GM23248 (cell line): ENCODE measurements at regions not wholly inside any gene's neighbourhood (a gene's known extent, or its start where the extent isn't known, plus 50 kb on each side); places are given as distances from the start of the nearest gene placed in this dataset.

ENCODE experiments used
- DNase-seq: peaks from one replicate; pipeline ENCODE4 v3.0.0-alpha.2; 2015
- H2AFZ ChIP-seq: fragments of 200-600 bp; sonication (generic); 2 replicates; pipeline ENCODE4 v1.6.1; 2016; ENCODE audit warnings: antibody characterized with exemption
- H3F3A ChIP-seq: fragments of 200-600 bp; sonication (generic); 2 replicates; pipeline ENCODE4 v1.6.1; 2016; ENCODE audit warnings: mild to moderate bottlenecking, antibody characterized with exemption, mixed run types; ENCODE audit not compliant: insufficient read depth
- H3K27ac ChIP-seq: fragments of 200-600 bp; sonication (generic); 2 replicates; pipeline ENCODE4 v1.5.1; 2016; ENCODE audit warnings: mild to moderate bottlenecking
- H3K27me3 ChIP-seq: fragments of 200-600 bp; sonication (generic); replicated peaks from 2 replicates; pipeline ENCODE4 v1.6.1; 2016; ENCODE audit warnings: mild to moderate bottlenecking; ENCODE audit not compliant: insufficient read depth
- H3K36me3 ChIP-seq: fragments of 200-600 bp; sonication (generic); 2 replicates; pipeline ENCODE4 v1.6.1; 2016; ENCODE audit warnings: low read depth, mild to moderate bottlenecking
- H3K4me1 ChIP-seq: fragments of 200-600 bp; sonication (generic); 2 replicates; pipeline ENCODE4 v1.6.1; 2016; ENCODE audit warnings: mild to moderate bottlenecking; ENCODE audit not compliant: insufficient read depth
- H3K4me2 ChIP-seq: fragments of 200-600 bp; sonication (generic); one replicate; pipeline ENCODE4 v1.6.1; 2016; ENCODE audit warnings: mild to moderate bottlenecking; ENCODE audit not compliant: unreplicated experiment
- H3K4me3 ChIP-seq: fragments of 200-600 bp; sonication (generic); 2 replicates; pipeline ENCODE4 v1.5.1; 2016; ENCODE audit warnings: mild to moderate bottlenecking
- H3K79me2 ChIP-seq: fragments of 200-600 bp; sonication (generic); 2 replicates; pipeline ENCODE4 v1.6.1; 2016; ENCODE audit warnings: mild to moderate bottlenecking; ENCODE audit not compliant: insufficient read depth
- H3K9ac ChIP-seq: fragments of 200-600 bp; sonication (generic); 2 replicates; pipeline ENCODE4 v1.6.1; 2016; ENCODE audit warnings: mild to moderate bottlenecking
- H3K9me2 ChIP-seq: fragments of 200-600 bp; sonication (generic); 2 replicates; pipeline ENCODE4 v1.6.1; 2016; ENCODE audit warnings: mixed run types, mild to moderate bottlenecking, moderate library complexity; ENCODE audit not compliant: insufficient read depth
- H3K9me3 ChIP-seq: fragments of 200-600 bp; sonication (generic); one replicate; pipeline ENCODE4 v1.6.1; 2017; ENCODE audit warnings: low read depth
- H4K20me1 ChIP-seq: fragments of 200-600 bp; sonication (generic); 2 replicates; pipeline ENCODE4 v1.6.0; 2016; ENCODE audit not compliant: insufficient read depth
- EZH2 ChIP-seq: fragments of 200-600 bp; sonication (generic); IDR thresholded peaks from 2 replicates; pipeline ENCODE4 v1.6.1; 2018; ENCODE audit warnings: antibody characterized with exemption, mild to moderate bottlenecking; ENCODE audit not compliant: insufficient read depth, poor library complexity, severe bottlenecking
- EZH2phosphoT487 ChIP-seq: fragments of 200-600 bp; sonication (generic); IDR thresholded peaks from 2 replicates; pipeline ENCODE4 v1.6.1; 2018; ENCODE audit warnings: antibody characterized with exemption, moderate library complexity, mild to moderate bottlenecking, low read depth; ENCODE audit not compliant: insufficient read depth
- WGBS, 2 experiments: methylation state at CpG; one replicate each; pipeline ENCODE4 v1.1.6; 2015 to 2017; ENCODE audit warnings: low lambda C conversion rate in 2 of 2, low coverage in 1 of 2; ENCODE audit errors: missing lambda C conversion rate in 2 of 2; 5-methylcytosine and 5-hydroxymethylcytosine counted together
- in situ Hi-C: fragments of 300-500 bp; cut with MboI; formaldehyde crosslinking; loops from 2 replicates; pipeline ENCODE4 v1.15.0; 2020

DNA sequence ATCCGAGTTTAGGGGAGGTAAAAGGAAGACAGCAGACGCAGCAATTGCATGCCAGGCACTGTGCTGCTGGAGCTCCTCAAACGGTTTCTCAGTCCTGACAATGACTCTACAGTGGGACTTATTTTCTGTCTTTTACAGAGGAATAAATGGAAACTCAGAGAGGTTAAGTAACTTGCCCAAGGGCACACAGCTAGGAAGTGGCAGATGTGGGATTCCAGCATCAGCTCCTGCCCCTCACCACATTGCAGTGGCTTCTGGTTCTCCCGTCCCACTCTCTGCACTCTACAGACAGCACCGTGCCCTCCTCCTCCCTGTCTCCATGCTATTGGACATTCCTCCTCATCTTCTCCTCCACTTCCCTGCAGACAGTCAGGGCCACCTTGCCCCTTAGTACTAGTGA lies 74.2 kb upstream of the KSR1 start:
- H3K27me3 ChIP-seq = no peaks in the 10 kb centered on the region
- TF ChIP-seq EZH2 (no peak), EZH2phosphoT487 (no peak)
- no peaks in the 10 kb centered on the region for H4K20me1 ChIP-seq
- no peak overlapping the region for H2AFZ ChIP-seq
- H3K27ac ChIP-seq = no peak overlapping the region
- WGBS, 2 experiments = 94 to 97% methylated on average over 5 of the region's 5 CpGs
- no peaks in the 10 kb centered on the region for H3K9me3 ChIP-seq
- no peak overlapping the region for H3K4me3 ChIP-seq
- no peak overlapping the region for H3K4me2 ChIP-seq
- peaks cover 16% of the 10 kb centered on the region for H3F3A ChIP-seq
- H3K36me3 ChIP-seq = no peaks in the 10 kb centered on the region
- in situ Hi-C loops = no loop called here
- H3K9me2 ChIP-seq = no peaks in the 10 kb centered on the region
- no peak overlapping the region for H3K9ac ChIP-seq
- no peak for DNase-seq
- H3K4me1 ChIP-seq = peaks cover 25% of the 10 kb centered on the region
- no peaks in the 10 kb centered on the region for H3K79me2 ChIP-seq

DNA sequence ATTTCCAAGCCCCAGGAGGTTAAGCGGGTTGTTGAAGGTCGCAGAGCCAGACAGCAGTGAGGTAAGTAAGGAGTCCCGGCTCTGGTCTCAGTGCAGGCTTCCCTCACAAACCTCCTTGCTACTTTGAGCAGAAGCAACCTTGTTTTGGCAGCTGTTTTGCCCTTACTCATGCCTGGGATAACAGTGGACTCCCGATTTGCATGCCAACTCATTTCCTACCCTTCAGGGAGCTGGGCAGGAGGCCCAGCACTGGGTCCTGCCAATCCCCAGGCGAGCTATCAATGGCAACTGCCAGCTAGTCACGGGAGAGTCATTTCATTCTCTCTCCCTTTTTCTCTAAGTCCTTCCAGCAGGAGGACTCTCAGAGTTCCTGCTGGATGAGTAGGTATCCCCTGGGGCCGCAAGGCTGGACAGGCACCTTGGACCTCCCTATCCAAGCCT lies 72.0 kb upstream of the KSR1 start:
- Histone ChIP-seq H3F3A (peaks cover 16% of the 10 kb centered on the region), H3K9me2 (no peaks in the 10 kb centered on the region), H3K9me3 (no peaks in the 10 kb centered on the region), H3K27me3 (no peaks in the 10 kb centered on the region), H3K4me3 (0 out of 2 replicates have a peak overlapping the region, but pooled peaks have one; percentile 10), H3K9ac (peak overlapping the region; percentile 52), H2AFZ (no peak overlapping the region), H4K20me1 (no peaks in the 10 kb centered on the region), H3K27ac (peak overlapping the region; percentile 75), H3K4me1 (peaks cover 24% of the 10 kb centered on the region), H3K36me3 (no peaks in the 10 kb centered on the region), H3K79me2 (no peaks in the 10 kb centered on the region), H3K4me2 (peak overlapping the region; percentile 66)
- 1 to 2% methylated on average over 7 of the region's 7 CpGs for WGBS, 2 experiments
- in situ Hi-C loops = no loop called here
- no peak for TF ChIP-seq EZH2phosphoT487
- TF ChIP-seq EZH2 = no peak
- DNase-seq = peak; percentile 98

DNA sequence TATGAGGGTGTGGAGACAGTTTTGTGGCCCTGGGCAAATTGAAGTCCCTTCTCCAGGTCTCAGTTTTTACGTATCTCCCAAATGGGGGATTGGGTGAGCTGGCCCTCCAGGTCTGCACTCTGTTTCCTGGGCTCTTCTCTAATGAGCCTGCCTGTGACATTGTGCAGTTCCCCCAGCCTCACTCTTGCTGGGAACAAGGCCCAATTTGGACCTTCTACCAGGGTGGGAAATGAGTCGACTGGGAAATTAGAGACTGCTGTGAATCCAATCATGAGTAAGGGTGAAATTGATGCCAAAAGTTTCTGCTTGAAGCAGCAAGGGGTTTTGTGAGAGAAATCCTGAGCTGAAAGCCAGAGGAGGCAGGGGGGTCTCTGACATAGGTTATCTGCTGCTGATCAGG lies 71.5 kb upstream of the KSR1 start:
- Histone ChIP-seq H3K79me2 (no peaks in the 10 kb centered on the region), H3K27me3 (no peaks in the 10 kb centered on the region), H3K27ac (peak overlapping the region; percentile 75), H3K4me2 (peak overlapping the region; percentile 50), H3K9me2 (no peaks in the 10 kb centered on the region), H2AFZ (no peak overlapping the region), H3K4me3 (no peak overlapping the region), H3K9me3 (no peaks in the 10 kb centered on the region), H3K9ac (peak overlapping the region; percentile 52), H3K4me1 (peaks cover 23% of the 10 kb centered on the region), H3K36me3 (no peaks in the 10 kb centered on the region), H3F3A (peaks cover 16% of the 10 kb centered on the region), H4K20me1 (no peaks in the 10 kb centered on the region)
- peak; percentile 67 for DNase-seq
- in situ Hi-C loops = no loop called here
- TF ChIP-seq EZH2 (no peak), EZH2phosphoT487 (no peak)
- WGBS, 2 experiments = 3 to 4% methylated on average over 2 of the region's 2 CpGs

DNA sequence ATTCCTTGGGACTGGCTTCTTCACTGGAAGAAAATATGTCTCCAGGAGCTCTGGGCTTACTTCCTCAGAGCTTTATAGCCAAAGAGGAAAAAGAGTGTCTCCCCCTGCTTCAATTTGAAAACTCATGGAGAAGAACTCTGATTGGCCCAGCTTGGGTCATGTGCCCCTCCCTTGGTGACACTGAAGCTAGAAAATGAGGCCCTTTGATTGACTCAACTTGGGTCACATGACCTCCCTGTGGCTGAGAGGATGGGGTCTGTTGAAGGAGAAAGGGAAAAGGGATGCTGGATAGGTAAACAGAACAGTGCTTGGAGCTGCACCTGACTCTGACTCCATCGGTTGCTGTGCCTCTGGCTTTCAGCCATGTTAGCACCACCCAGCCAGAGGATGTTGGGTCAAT lies 70.6 kb upstream of the KSR1 start:
- Histone ChIP-seq H3K4me3 (no peak overlapping the region), H3K4me1 (peaks cover 14% of the 10 kb centered on the region), H3F3A (peaks cover 16% of the 10 kb centered on the region), H3K79me2 (no peaks in the 10 kb centered on the region), H3K27me3 (no peaks in the 10 kb centered on the region), H3K9me2 (no peaks in the 10 kb centered on the region), H3K4me2 (no peak overlapping the region), H3K9ac (no peak overlapping the region), H2AFZ (no peak overlapping the region), H3K9me3 (no peaks in the 10 kb centered on the region), H3K36me3 (no peaks in the 10 kb centered on the region), H3K27ac (no peak overlapping the region), H4K20me1 (no peaks in the 10 kb centered on the region)
- in situ Hi-C loops = no loop called here
- WGBS, 2 experiments = 88 to 93% methylated on average over 1 of the region's 1 CpG
- DNase-seq = no peak
- TF ChIP-seq EZH2phosphoT487 = no peak
- no peak for TF ChIP-seq EZH2
